ENCODE measurements at regions not wholly inside any gene's neighbourhood (a gene's known extent, or its start where the extent isn't known, plus 50 kb on each side); places are given as distances from the start of the nearest gene placed in this dataset.

GRCh38 chr6:25166955-25167748 lies 112.0 kb upstream of the CARMIL1 start:
- Histone ChIP-seq H2AFZ (ENCODE audit: low read length) (no peak overlapping the region), H3K79me2 (ENCODE audit: insufficient read depth, low read length) (no peaks in the 10 kb centered on the region), H3K4me3 (replicated peaks in 1 of 3; ENCODE audit: insufficient read depth in 1 of 3, low read depth in 2 of 3, low read length in 3 of 3) (no peak overlapping the region), H3K9ac (ENCODE audit: insufficient read depth, low read depth, low read length) (no peak overlapping the region), H3K9me3 (ENCODE audit: low read length) (peaks cover 5% of the 10 kb centered on the region; the same call in 1 of the 2 replicates), H3K4me2 (ENCODE audit: low read depth, low read length) (no peak overlapping the region), H3K27me3 (ENCODE audit: control insufficient read depth in 1 of 2, insufficient read depth in 2 of 2, low read length in 2 of 2) (peaks cover 0 to 8% of the 10 kb centered on the region in 2 experiments; a peak in 2 of 5 replicates), H4K20me1 (ENCODE audit: insufficient read depth, low read length) (no peaks in the 10 kb centered on the region), H3K27ac (ENCODE audit: extremely low read length, insufficient read depth, low read length) (no peak overlapping the region), H3K4me1 (ENCODE audit: insufficient read depth, low read length) (no peaks in the 10 kb centered on the region), H3K36me3 (replicated peaks in 1 of 2; ENCODE audit: control insufficient read depth in 1 of 2, insufficient read depth in 2 of 2, low read length in 2 of 2) (no peaks in the 10 kb centered on the region)
- POLR2A ChIA-PET: no interaction called here
- intact Hi-C loops (cut with micrococcal nuclease; ENCODE audit: unreplicated experiment): no loop called here
- CTCF ChIA-PET (ENCODE audit: low intra/inter-chr PET ratio, low total read pairs): no interaction called here
- 25% methylated on average over 6 of the region's 6 CpGs for WGBS (ENCODE audit: low lambda C conversion rate)
- TF ChIP-seq MBD4 (IDR thresholded peaks at IDR 0.05; ENCODE audit: borderline replicate concordance, low read length) (no peak), ZNF3 (CRISPR knock-in tag; IDR thresholded peaks at IDR 0.05) (no peak), POLR2A (IDR thresholded peaks at IDR 0.05; ENCODE audit: insufficient read depth in 1 of 2, low read depth in 2 of 2, low read length in 2 of 2) (no peak), YEATS4 (CRISPR knock-in tag; IDR thresholded peaks at IDR 0.05; ENCODE audit: borderline replicate concordance) (no peak), KLF13 (CRISPR knock-in tag; IDR thresholded peaks at IDR 0.05) (no peak), NFKBIZ (CRISPR knock-in tag; IDR thresholded peaks at IDR 0.05) (no peak), ZNF614 (CRISPR knock-in tag; IDR thresholded peaks at IDR 0.05; ENCODE audit: borderline replicate concordance) (no peak), ZNF772 (CRISPR knock-in tag; IDR thresholded peaks at IDR 0.05) (no peak), ZNF790 (CRISPR knock-in tag; IDR thresholded peaks at IDR 0.05; ENCODE audit: borderline replicate concordance) (no peak), ZBTB39 (CRISPR knock-in tag; IDR thresholded peaks at IDR 0.05) (no peak)
- DNase-seq (ENCODE audit: low spot score): no peak
- ATAC-seq: no peak
- in situ Hi-C loops (cut with HindIII; ENCODE audit: extremely low pct_ligation_motif_present, low pct_unique_long_range_greater_than_20kb): no loop called here
- FAIRE-seq: no peak
- BruUV-seq (replicated peaks): no TSS peak
